ENCODE measurements at regions not wholly inside any gene's neighbourhood (a gene's known extent, or its start where the extent isn't known, plus 50 kb on each side); places are given as distances from the start of the nearest gene placed in this dataset.

- ChIA-PET CTCF (no interaction called here), RAD21 (ENCODE audit: low non-redundant PET in 1 of 2, low total read pairs in 2 of 2, uncharacterized antibody in 2 of 2, unreplicated experiment in 2 of 2) (no interaction called here), POLR2A (no interaction called here)
- no peaks in the 10 kb centered on the region for H3K27me3 ChIP-seq (ENCODE audit: insufficient read depth, low read length)
- intact Hi-C loops (cut with micrococcal nuclease): no loop called here
- no peak overlapping the region for H2AFZ ChIP-seq (ENCODE audit: low read depth, low read length, poor library complexity, severe bottlenecking)
- ATAC-seq: no peak
- H3K9me3 ChIP-seq (ENCODE audit: control insufficient read depth in 1 of 2, insufficient read depth in 1 of 2, low read depth in 1 of 2, low read length in 2 of 2): peaks cover 6 to 38% of the 10 kb centered on the region in 2 experiments; a peak in 2 of 4 replicates
- BruUV-seq (replicated peaks): no TSS peak
- H3K4me1 ChIP-seq (ENCODE audit: control insufficient read depth in 1 of 2, insufficient read depth in 2 of 2, low read length in 2 of 2): no peaks in the 10 kb centered on the region
- H3K79me2 ChIP-seq (ENCODE audit: insufficient read depth, low read length): no peaks in the 10 kb centered on the region
- H3K4me2 ChIP-seq (ENCODE audit: low read length): no peak overlapping the region
- H3K4me3 ChIP-seq (replicated peaks in 1 of 2; ENCODE audit: low read depth in 1 of 2, low read length in 2 of 2): no peak overlapping the region
- H3K36me3 ChIP-seq (ENCODE audit: control insufficient read depth in 1 of 2, insufficient read depth in 2 of 2, low read length in 2 of 2): no peaks in the 10 kb centered on the region
- no peak for TF ChIP-seq SP1 (IDR thresholded peaks at IDR 0.05; ENCODE audit: low read depth)
- TF ChIP-seq ZBTB33 (IDR thresholded peaks at IDR 0.05; ENCODE audit: extremely low read depth, insufficient replicate concordance, low read length): no peak
- no peak for TF ChIP-seq ZNF274 (IDR thresholded peaks at IDR 0.05; ENCODE audit: low read depth, low read length)
- TF ChIP-seq FOSL1 (IDR thresholded peaks at IDR 0.05; ENCODE audit: low read depth): no peak
- no peak for TF ChIP-seq JUND (IDR thresholded peaks at IDR 0.05)
- no peak for TF ChIP-seq MAX (IDR thresholded peaks at IDR 0.05)
- TF ChIP-seq SRF (IDR thresholded peaks at IDR 0.05; ENCODE audit: low read depth): no peak
- no peak for TF ChIP-seq POLR2AphosphoS5 (IDR thresholded peaks at IDR 0.05; ENCODE audit: low read depth, low read length)
- TF ChIP-seq ELF1 (IDR thresholded peaks at IDR 0.05; ENCODE audit: borderline replicate concordance, low read depth): no peak
- TF ChIP-seq CTCF (IDR thresholded peaks at IDR 0.05 in 2 of 3, conservative IDR thresholded peaks at IDR 0.05 in 1 of 3; ENCODE audit: borderline replicate concordance in 1 of 3, insufficient read depth in 1 of 3, low read depth in 2 of 3, low read length in 2 of 3): no peak
- TF ChIP-seq ZFX (IDR thresholded peaks at IDR 0.05): no peak
- TF ChIP-seq RAD21 (IDR thresholded peaks at IDR 0.05; ENCODE audit: low read depth): no peak
- no peak for TF ChIP-seq CBX3 (IDR thresholded peaks at IDR 0.05; ENCODE audit: low read depth)
- no peak for TF ChIP-seq EZH2 (IDR thresholded peaks at IDR 0.05)
- TF ChIP-seq EZH2phosphoT487 (IDR thresholded peaks at IDR 0.05; ENCODE audit: borderline replicate concordance): no peak
- no peaks in the 10 kb centered on the region for H4K20me1 ChIP-seq (ENCODE audit: insufficient read depth)
- no peak overlapping the region for H3K9ac ChIP-seq (ENCODE audit: low read length)
- DNase-seq (ENCODE audit: low read depth, low spot score): no peak
- H3K27ac ChIP-seq (ENCODE audit: low read depth, low read length): no peak overlapping the region
- H3K9me2 ChIP-seq (ENCODE audit: insufficient read depth): no peaks in the 10 kb centered on the region
These were observed 458.6 kb upstream of the DCC start for GRCh38 chr18:51881394-51881793.

Data from HCT116 (cell line).